GM19238 (cell line): ENCODE measurements at regions not wholly inside any gene's neighbourhood (a gene's known extent, or its start where the extent isn't known, plus 50 kb on each side); places are given as distances from the start of the nearest gene placed in this dataset.

Source experiments
- DNase-seq: peaks from one replicate; pipeline ENCODE4 v3.0.0; 2011; ENCODE audit warnings: low spot score; ENCODE audit not compliant: insufficient read length

GRCh38 chr5:145509336-145510136 lies 325.6 kb downstream of the PRELID2 start:
- DNase-seq = no peak

- DNase-seq = no peak
These were observed 328.8 kb downstream of the PRELID2 start for GRCh38 chr5:145506185-145506850.

DNA sequence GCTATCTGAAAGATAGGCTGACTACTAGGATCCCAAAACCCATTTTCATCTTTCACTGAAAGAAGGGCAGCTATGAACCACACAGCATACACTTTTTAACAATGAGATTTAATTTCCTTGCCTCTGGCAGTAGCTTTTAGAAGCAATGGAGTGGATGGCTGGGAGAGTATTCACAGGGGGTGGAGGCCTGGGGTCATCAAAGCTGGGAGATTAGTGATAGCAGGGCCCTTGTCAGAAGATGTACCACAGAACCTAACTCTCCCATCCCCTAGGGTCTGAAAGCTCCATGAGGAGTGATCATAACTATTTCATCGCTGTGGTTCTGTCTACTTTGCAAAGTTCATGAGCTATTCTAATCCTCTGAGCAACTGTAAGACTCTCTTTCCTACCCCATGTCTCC lies 332.2 kb downstream of the PRELID2 start:
- DNase-seq = no peak

DNA sequence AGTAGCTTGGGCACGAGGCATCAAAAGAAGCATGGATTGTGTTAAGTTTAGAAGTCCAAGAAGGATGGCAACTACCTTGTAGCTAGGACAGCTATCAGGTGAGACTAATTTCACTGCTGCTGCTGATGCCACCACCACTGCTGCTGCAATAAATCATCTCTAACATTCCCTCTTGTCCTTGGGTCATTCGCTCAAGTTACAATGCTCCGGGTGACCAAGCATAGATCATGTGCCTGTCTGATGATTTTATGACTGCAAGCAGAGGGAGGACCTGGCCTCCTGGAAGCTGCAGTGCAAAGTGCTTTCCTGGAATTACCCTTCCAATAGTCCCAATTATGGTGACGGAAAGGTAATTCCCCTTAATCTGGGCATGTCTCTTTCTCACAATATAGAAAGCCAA lies 334.4 kb downstream of the PRELID2 start:
- DNase-seq = no peak

GRCh38 chr5:145499483-145499882 lies 335.7 kb downstream of the PRELID2 start:
- no peak for DNase-seq

DNA sequence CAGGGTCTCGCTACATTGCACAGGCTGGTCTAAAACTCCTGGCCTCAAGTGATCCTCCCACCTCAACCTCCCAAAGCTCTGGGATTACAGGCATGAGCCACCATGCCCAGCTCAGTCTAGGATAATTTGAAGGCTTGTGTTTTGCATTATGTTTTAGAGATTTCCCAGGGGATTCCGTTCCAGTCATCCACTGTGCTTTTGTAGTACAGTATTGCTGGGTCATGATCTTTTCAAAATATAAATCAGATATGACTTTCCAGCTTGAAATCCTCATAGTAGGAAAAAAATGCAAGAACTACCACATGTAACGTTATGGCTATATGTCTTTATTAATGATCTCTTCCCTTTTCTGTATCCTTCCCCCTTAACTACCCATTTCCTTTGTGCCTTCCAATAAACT lies 338.1 kb downstream of the PRELID2 start:
- DNase-seq = no peak

DNA sequence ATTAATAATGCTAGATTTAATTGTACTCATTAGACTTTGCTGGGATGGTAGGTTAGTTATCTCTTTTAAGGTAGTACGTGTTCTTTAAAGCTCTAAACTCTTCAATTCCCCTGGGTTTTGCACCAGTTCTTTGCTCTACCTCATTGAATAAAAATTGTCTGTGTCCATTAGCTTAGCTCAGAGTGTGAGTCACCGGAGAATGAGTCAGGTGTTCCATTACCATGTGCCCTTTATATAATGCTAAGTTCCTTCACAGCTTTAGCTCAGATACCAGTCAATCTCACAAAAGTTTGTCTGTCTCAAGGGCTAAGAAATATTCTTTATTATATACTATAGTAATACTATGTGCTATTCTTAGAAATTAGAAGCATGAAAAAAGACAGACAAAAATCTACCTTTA lies 339.4 kb downstream of the PRELID2 start:
- DNase-seq = no peak

DNA sequence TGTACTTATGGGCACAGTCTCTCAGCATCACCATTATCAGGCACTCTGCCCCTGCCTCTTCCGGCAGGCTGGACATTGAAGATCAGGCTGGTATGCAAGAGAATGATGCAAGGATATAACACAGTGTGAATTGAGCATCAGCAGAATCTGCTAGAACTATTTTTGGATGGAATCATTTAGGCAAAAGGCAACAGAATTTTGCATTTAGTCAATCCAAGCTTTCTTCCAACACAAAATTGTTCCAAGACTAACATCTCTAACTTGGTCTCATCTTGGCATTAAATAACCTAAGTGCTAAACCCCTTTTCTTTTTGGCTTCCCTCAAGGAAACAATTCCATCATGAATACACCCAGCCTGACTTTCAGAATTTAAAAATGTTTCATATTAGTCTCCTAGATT lies 339.9 kb downstream of the PRELID2 start:
- DNase-seq = no peak

DNA sequence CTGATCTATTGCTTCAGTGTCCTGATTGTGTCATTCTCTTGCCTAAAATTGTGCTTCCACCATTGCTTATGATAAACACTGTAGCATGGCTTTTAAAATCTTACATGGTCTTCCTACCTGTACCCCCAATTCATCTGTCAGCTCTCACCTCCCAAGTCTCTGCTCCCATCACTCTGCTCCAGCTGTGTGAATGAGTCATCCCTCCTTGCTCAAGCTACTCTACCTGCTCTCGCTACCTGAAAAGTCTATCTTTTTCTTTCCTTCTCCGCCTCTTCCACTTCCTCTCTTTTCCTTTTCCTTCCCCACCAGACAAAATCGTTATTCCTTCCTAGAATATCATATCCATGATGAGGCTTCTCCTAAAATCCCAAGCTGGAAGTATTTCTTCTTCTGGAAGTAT lies 341.7 kb downstream of the PRELID2 start:
- DNase-seq = no peak

GRCh38 chr5:145489516-145489915 lies 345.6 kb downstream of the PRELID2 start:
- DNase-seq = no peak

DNA sequence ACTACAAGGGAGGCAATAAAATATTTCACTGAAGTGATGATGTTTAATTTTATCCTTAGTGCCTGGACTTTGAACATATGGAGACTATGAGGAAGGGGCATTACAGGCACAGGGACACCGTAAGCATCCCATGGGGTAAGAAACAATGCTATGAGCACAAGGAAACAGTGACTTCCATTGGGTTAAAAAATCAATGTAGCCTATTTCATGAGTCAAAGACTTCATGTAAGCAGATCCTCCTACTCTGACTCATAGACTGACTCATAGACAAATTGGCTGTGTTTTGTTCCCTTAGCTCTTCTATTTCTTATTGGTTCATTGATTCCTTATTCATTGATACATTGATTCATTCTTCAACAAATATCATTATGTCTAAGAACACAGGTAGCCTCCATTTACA lies 351.0 kb downstream of the PRELID2 start:
- no peak for DNase-seq

DNA sequence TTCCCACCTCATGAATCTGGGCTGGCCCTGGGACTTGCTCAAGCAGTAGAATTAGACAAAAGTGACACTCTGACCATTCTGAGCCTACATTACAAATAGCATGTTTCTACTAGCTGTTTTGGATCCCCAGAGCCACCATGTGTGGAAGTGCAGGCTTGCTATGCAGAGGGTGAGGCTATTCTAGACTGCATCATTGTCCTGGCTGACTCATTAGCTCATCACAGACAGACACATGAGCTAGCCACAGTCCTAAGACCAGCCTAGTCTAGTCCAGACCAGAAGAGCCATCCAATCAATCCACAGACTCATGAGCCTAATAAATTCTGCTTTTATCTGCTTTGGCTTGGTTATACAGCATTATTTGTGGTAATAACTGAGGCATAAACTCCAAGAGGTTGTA lies 351.9 kb downstream of the PRELID2 start:
- DNase-seq = no peak

GRCh38 chr5:145479857-145480256 lies 355.3 kb downstream of the PRELID2 start:
- DNase-seq = no peak

DNA sequence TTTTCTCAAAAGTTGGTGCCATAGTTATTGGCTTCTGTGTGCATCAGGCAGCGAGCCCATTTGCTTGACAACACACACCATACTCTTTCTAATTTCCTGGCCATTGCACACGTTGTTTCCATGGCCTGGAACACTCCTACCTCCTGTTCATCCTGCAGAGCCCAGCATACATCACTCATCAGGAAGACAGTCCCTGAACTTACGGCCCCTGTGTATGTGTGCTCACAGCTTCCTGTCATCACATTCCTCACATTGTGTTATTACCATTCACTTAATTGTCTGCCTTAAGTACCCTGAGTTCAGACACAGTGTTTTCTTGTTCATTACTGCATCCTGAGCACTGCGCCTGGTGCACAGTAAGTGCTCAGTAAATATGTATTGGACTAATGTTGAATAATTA lies 355.9 kb downstream of the PRELID2 start:
- no peak for DNase-seq

DNA sequence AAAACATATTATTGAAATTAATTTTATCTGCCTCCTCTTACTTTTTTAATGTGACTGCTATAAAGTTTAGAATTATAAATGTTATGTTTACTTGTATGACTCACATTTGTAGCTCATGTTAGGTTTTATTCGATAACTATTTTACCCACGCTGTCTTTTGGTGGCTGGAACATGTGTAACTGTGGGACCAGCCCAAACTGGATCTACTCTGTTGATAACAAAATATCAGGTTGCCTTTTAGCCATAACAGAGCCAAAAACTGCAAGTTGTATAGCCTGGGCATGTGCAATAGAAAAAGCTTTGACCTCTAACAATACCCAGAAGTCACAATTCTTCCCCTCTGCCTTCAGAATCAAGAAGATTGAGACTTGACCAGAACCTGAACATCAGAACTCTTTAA lies 356.5 kb downstream of the PRELID2 start:
- no peak for DNase-seq

DNA sequence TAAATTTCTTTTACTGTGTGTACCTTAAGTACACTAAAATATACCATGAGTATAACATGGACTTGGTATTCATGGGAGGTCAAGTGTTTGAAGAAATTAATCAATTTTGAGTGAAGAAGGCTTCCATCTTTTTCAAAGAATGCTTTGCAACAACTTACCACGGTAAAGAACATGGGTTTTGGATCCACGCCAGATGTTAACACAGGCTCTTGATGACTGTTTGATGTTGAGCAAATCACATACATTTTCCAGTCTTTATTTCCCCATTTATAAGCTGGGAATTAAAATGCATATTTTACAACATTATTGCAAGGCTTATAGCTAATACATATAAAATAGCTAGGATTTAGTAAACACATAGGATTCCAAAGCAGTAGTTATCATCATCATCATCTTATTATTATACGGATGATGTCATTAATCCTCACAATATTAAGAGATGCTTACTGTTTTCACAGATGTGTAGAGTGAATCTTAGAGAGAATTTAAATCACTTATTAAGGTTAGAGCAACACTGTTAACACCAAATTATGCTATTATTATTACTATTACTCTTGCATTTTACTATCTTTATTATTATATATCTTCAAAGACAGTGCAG lies 362.0 kb downstream of the PRELID2 start:
- no peak for DNase-seq

- no peak for DNase-seq
These were observed 363.1 kb downstream of the PRELID2 start for GRCh38 chr5:145471831-145472612.

GRCh38 chr5:145471026-145471425 lies 364.1 kb downstream of the PRELID2 start:
- no peak for DNase-seq

DNA sequence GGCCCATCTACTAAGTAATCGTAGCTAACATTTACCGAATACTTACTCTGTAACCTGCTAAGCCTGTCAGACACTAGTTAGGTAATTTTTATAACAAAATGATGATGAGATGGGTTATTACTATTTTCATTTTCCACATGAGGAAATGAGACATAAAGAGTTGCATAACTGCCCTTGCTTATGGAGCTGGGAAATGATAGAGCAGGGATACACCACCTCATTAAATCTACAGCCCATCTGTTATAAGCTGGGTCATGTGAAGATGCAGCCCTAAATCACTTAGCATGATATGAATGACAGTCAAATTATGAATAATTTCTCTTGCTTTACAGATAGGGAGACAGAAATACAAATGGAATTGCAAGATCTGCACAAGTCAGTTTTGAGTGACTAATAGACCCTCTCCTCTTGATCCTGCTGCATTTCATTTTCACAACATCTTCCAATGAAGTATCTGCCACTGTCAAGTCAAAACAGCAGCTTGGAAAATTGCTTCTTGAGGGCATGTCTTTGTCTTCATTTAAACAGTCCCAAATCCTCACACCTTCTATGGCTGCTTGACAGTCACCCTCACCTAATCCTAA lies 364.7 kb downstream of the PRELID2 start:
- DNase-seq = no peak

DNA sequence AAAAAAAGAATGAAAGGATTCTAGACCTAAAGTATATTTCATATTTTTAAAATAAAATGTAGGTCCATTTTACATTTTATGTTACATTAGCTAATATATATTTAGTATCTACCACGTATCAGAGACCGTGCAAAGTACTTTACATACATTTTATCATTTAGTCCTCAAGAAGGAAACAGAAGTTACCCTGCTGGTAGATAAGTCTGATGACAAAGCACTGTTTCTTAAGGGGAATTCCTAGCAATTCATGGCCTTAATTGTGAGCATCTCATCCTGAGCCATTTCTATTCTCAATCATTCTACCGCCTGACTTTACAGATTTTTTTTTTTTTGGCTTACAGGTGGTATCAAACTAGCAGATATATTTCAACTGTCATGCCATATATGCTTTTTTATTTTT lies 367.7 kb downstream of the PRELID2 start:
- DNase-seq = no peak

GRCh38 chr5:145466533-145466932 lies 368.6 kb downstream of the PRELID2 start:
- no peak for DNase-seq
